Loucy (cell line): ENCODE measurements at regions not wholly inside any gene's neighbourhood (a gene's known extent, or its start where the extent isn't known, plus 50 kb on each side); places are given as distances from the start of the nearest gene placed in this dataset.

Experiments
- CTCF ChIP-seq: fragments of 200-600 bp; sonication (generic); conservative IDR thresholded peaks from 2 replicates; pipeline ENCODE4 v1.5.1; 2014; ENCODE audit warnings: mild to moderate bottlenecking, antibody characterized with exemption, low read length
- EZH2phosphoT487 ChIP-seq: fragments of 200-600 bp; IDR thresholded peaks from 2 replicates; pipeline ENCODE4 v1.6.1; 2018; ENCODE audit warnings: antibody characterized with exemption, mild to moderate bottlenecking, moderate library complexity, borderline replicate concordance

- TF ChIP-seq EZH2phosphoT487: no peak
- no peak for TF ChIP-seq CTCF
These were observed 263.2 kb downstream of the BUD13 start for GRCh38 chr11:116509551-116509950.
